Keratinocyte (primary cell): ENCODE measurements at regions not wholly inside any gene's neighbourhood (a gene's known extent, or its start where the extent isn't known, plus 50 kb on each side); places are given as distances from the start of the nearest gene placed in this dataset.
"Not testable (repeated sequence)": the region's sequence is repeated elsewhere in the genome, so short reads cannot be mapped to it uniquely, and the experiment has no call there.

Source experiments
- DNase-seq: peaks from one replicate; pipeline ENCODE4 v3.0.0-alpha.2; 2011; ENCODE audit warnings: low read depth, missing footprints, low spot score
- FAIRE-seq: peaks from 2 replicates; lab custom pipeline; 2011; peaks lifted over from hg19 to GRCh38; lab: Jason Lieb, UNC
- H2AFZ ChIP-seq: 2 replicates; pipeline ENCODE4 v1.6.0; 2012; ENCODE audit warnings: low read length, control low read depth, inconsistent platforms; ENCODE audit not compliant: control insufficient read depth
- H3K27ac ChIP-seq: 2 replicates; pipeline ENCODE4 v1.5.1; 2011; ENCODE audit warnings: low read length; ENCODE audit not compliant: control insufficient read depth, insufficient read depth
- H3K27me3 ChIP-seq: 3 replicates; pipeline ENCODE4 v1.6.0; 2011; ENCODE audit warnings: low read length; ENCODE audit not compliant: control insufficient read depth, insufficient read depth; ENCODE audit errors: extremely low read depth
- H3K36me3 ChIP-seq, 2 experiments: 2 replicates in 1 of 2; 3 replicates in 1 of 2; pipeline ENCODE4 v1.5.1; 2011; ENCODE audit warnings: low read length in 2 of 2, mild to moderate bottlenecking in 1 of 2; ENCODE audit not compliant: control insufficient read depth in 2 of 2, insufficient read depth in 2 of 2; ENCODE audit errors: extremely low read depth in 1 of 2
- H3K4me1 ChIP-seq: 3 replicates; pipeline ENCODE4 v1.5.1; 2011; ENCODE audit warnings: low read length; ENCODE audit not compliant: control insufficient read depth, insufficient read depth; ENCODE audit errors: extremely low read depth
- H3K4me2 ChIP-seq: 3 replicates; pipeline ENCODE4 v1.6.0; 2011; ENCODE audit warnings: low read depth, low read length; ENCODE audit not compliant: control insufficient read depth, insufficient read depth; ENCODE audit errors: extremely low read depth
- H3K4me3 ChIP-seq, 3 experiments: fragments of 200-600 bp in 1 of 3; sonication (generic) in 1 of 3; 2 replicates in 2 of 3; 3 replicates in 1 of 3; pipeline ENCODE4 v1.5.1; 2011 to 2016; ENCODE audit warnings: low read length in 3 of 3, mild to moderate bottlenecking in 3 of 3, control low read depth in 2 of 3, inconsistent platforms in 1 of 3, low read depth in 1 of 3, mixed read lengths in 1 of 3, mixed run types in 1 of 3, moderate library complexity in 1 of 3; ENCODE audit not compliant: control insufficient read depth in 2 of 3, insufficient read depth in 2 of 3; ENCODE audit errors: extremely low read depth in 1 of 3
- H3K79me2 ChIP-seq: 2 replicates; pipeline ENCODE4 v1.6.0; 2012; ENCODE audit warnings: low read length; ENCODE audit not compliant: control insufficient read depth, insufficient read depth
- H3K9ac ChIP-seq: 3 replicates; pipeline ENCODE4 v1.6.0; 2011; ENCODE audit warnings: low read length; ENCODE audit not compliant: control insufficient read depth, insufficient read depth; ENCODE audit errors: extremely low read depth
- H3K9me1 ChIP-seq: 3 replicates; pipeline ENCODE4 v1.6.0; 2011; ENCODE audit warnings: low read length; ENCODE audit not compliant: control insufficient read depth, insufficient read depth; ENCODE audit errors: extremely low read depth
- H3K9me3 ChIP-seq: 2 replicates; pipeline ENCODE4 v1.5.1; 2012; ENCODE audit warnings: low read depth, low read length; ENCODE audit not compliant: control insufficient read depth
- H4K20me1 ChIP-seq: 3 replicates; pipeline ENCODE4 v1.6.0; 2011; ENCODE audit warnings: low read length; ENCODE audit not compliant: control insufficient read depth, insufficient read depth; ENCODE audit errors: extremely low read depth
- EZH2 ChIP-seq: IDR thresholded peaks from one replicate; pipeline ENCODE4 v1.6.1; 2012; ENCODE audit warnings: inconsistent platforms, mild to moderate bottlenecking, low read length, moderate library complexity
- dilution Hi-C: fragments of 300-500 bp; cut with MboI; formaldehyde crosslinking; loops from one replicate; pipeline ENCODE4 v1.7.0; 2020; ENCODE audit warnings: low sequenced_read_pairs; ENCODE audit not compliant: extremely low pct_ligation_motif_present
- TF ChIP-seq, protein P1 (sequence below), 3 experiments: IDR thresholded peaks in 1 of 3; conservative IDR thresholded peaks in 1 of 3; optimal IDR thresholded peaks in 1 of 3; 2 replicates in 2 of 3; 3 replicates in 1 of 3; pipeline versions ENCODE3 to v1.5.1; 2011; ENCODE audit warnings: low read length in 3 of 3, mild to moderate bottlenecking in 3 of 3, moderate library complexity in 2 of 3, control low read depth in 1 of 3, inconsistent platforms in 1 of 3; ENCODE audit not compliant: insufficient read depth in 2 of 3; ENCODE audit errors: extremely low read depth in 1 of 3

DNA sequence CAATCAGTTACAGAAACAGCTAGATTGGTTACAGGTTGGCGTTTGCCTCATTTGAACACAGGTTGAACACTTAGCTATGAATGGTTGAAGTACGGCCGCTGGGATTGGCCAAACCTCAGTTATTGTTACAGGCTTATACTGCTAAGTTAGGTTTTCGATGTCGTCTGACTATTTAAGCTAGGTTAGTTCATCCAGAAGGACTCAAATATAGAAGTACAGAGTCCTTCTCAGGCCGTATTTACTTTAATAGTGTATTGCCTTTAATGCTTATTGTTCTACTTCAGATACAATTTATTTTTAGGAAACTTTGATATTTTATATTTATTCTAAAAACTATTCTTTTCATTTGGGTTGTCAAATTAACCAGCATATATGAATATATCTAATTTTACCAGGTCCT, 334.7 kb downstream of the FAT4 start:
- Histone ChIP-seq H3K9ac (no peak overlapping the region), H3K4me1 (no peaks in the 10 kb centered on the region), H4K20me1 (no peaks in the 10 kb centered on the region), H3K4me3 (no peak overlapping the region), H3K27me3 (no peaks in the 10 kb centered on the region), H3K36me3 (no peaks in the 10 kb centered on the region), H3K9me1 (no peaks in the 10 kb centered on the region), H2AFZ (no peak overlapping the region), H3K79me2 (no peaks in the 10 kb centered on the region), H3K9me3 (no peaks in the 10 kb centered on the region), H3K27ac (no peak overlapping the region), H3K4me2 (no peak overlapping the region)
- DNase-seq (no peak), FAIRE-seq (no peak)
- dilution Hi-C loops: no loop called here
- no peak for TF ChIP-seq EZH2
- TF ChIP-seq, protein P1, sequence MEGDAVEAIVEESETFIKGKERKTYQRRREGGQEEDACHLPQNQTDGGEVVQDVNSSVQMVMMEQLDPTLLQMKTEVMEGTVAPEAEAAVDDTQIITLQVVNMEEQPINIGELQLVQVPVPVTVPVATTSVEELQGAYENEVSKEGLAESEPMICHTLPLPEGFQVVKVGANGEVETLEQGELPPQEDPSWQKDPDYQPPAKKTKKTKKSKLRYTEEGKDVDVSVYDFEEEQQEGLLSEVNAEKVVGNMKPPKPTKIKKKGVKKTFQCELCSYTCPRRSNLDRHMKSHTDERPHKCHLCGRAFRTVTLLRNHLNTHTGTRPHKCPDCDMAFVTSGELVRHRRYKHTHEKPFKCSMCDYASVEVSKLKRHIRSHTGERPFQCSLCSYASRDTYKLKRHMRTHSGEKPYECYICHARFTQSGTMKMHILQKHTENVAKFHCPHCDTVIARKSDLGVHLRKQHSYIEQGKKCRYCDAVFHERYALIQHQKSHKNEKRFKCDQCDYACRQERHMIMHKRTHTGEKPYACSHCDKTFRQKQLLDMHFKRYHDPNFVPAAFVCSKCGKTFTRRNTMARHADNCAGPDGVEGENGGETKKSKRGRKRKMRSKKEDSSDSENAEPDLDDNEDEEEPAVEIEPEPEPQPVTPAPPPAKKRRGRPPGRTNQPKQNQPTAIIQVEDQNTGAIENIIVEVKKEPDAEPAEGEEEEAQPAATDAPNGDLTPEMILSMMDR (optimal IDR thresholded peaks at IDR 0.05 in 1 of 3, IDR thresholded peaks at IDR 0.05 in 1 of 3, conservative IDR thresholded peaks at IDR 0.05 in 1 of 3; ENCODE audit: extremely low read depth in 1 of 3, insufficient read depth in 2 of 3, low read length in 3 of 3): no peak

DNA sequence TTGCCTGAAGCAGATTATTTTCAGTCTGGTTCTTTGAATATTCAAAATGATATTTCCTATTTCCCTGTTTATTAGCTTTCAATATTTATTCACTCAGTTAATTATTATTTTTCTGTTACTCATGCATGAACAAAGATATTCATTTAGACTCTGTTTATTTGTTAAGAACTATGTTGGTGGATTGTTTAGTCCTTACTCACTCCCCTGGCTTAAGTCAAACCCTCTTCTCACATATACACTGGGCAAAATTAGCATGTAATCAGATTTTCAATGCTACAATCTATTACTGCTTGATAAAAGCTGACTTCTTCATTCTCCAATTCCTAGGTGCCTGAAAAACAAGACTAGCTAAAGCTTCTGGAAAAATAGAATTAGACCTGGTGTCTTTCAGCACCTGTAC, 335.8 kb downstream of the FAT4 start:
- Histone ChIP-seq H3K36me3 (no peaks in the 10 kb centered on the region), H3K27ac (no peak overlapping the region), H3K4me3 (no peak overlapping the region), H3K9me3 (no peaks in the 10 kb centered on the region), H3K79me2 (no peaks in the 10 kb centered on the region), H3K4me1 (no peaks in the 10 kb centered on the region), H3K9me1 (no peaks in the 10 kb centered on the region), H2AFZ (no peak overlapping the region), H3K9ac (no peak overlapping the region), H3K4me2 (no peak overlapping the region), H3K27me3 (no peaks in the 10 kb centered on the region), H4K20me1 (no peaks in the 10 kb centered on the region)
- DNase-seq (no peak), FAIRE-seq (no peak)
- TF ChIP-seq, protein P1 (optimal IDR thresholded peaks at IDR 0.05 in 1 of 3, IDR thresholded peaks at IDR 0.05 in 1 of 3, conservative IDR thresholded peaks at IDR 0.05 in 1 of 3; ENCODE audit: extremely low read depth in 1 of 3, insufficient read depth in 2 of 3, low read length in 3 of 3): no peak
- TF ChIP-seq EZH2: no peak
- dilution Hi-C loops: no loop called here

DNA sequence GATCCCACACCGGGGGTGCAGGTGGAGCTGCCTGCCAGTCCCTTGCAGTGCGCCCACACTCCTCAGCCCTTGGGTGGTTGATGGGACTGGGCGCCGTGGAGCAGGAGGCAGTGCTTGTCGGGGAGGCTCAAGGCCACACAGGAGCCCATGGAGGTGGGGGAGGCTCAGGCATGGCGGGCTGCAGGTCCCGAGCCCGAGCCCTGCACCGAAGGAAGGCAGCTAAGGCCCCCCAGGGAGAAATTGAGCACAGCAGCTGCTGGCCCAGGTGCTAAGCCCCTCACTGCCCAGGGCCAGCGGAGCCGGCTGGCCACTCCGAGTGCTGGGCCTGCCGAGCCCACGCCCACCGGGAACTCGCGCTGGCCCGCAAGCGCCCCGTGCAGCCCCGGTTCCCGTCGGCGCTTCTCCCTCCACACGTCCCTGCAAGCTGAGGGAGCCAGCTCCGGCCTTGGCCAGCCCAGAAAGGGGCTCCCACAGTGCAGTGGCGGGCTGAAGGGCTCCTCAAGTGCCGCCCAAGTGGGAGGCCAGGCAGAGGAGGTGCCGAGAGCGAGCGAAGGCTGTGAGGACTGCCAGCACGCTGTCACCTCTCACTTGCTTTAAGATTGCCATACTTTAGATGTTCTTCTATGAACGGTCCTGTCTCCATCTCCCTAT, 337.1 kb downstream of the FAT4 start:
- H3K9me3 ChIP-seq, H3K4me3 ChIP-seq, dilution Hi-C loops, H3K9ac ChIP-seq, H3K27me3 ChIP-seq, H2AFZ ChIP-seq, DNase-seq, FAIRE-seq, H3K36me3 ChIP-seq, H3K4me1 ChIP-seq, H3K27ac ChIP-seq, H3K4me2 ChIP-seq, H3K9me1 ChIP-seq, H3K79me2 ChIP-seq, H4K20me1 ChIP-seq: not testable (repeated sequence)
